ENCODE measurements at regions not wholly inside any gene's neighbourhood (a gene's known extent, or its start where the extent isn't known, plus 50 kb on each side); places are given as distances from the start of the nearest gene placed in this dataset.

GRCh38 chr16:64361753-64362152 lies 760.1 kb downstream of the CDH11 start:
- DNase-seq = no peak
- Histone ChIP-seq H3K4me3 (no peak overlapping the region), H3K36me3 (no peaks in the 10 kb centered on the region), H3K27ac (no peak overlapping the region), H3K27me3 (no peaks in the 10 kb centered on the region), H3K9me3 (no peaks in the 10 kb centered on the region), H3K4me1 (no peaks in the 10 kb centered on the region)
- TF ChIP-seq CTCF (IDR thresholded peaks at IDR 0.05) (no peak), POLR2A (IDR thresholded peaks at IDR 0.05) (no peak)
- intact Hi-C loops (cut with DNase I) = no loop called here
- WGBS, 4 donors = 52 to 64% (median 58%) methylated on average over 2 of the region's 2 CpGs
- ATAC-seq = no peak

GRCh38 chr16:64358291-64358690 lies 763.6 kb downstream of the CDH11 start:
- 87 to 93% (median 89%) methylated on average over 1 of the region's 1 CpG for WGBS, 4 donors
- intact Hi-C loops (cut with DNase I) = no loop called here

GRCh38 chr16:64356267-64356666 lies 765.6 kb downstream of the CDH11 start:
- DNase-seq (no peak), ATAC-seq (no peak)
- TF ChIP-seq CTCF (IDR thresholded peaks at IDR 0.05) (no peak), POLR2A (IDR thresholded peaks at IDR 0.05) (no peak)
- H3K4me3 ChIP-seq = no peak overlapping the region
- H3K4me1 ChIP-seq = no peaks in the 10 kb centered on the region
- no peaks in the 10 kb centered on the region for H3K27me3 ChIP-seq
- 80 to 93% (median 87%) methylated on average over 1 of the region's 1 CpG for WGBS, 4 donors
- intact Hi-C loops (cut with DNase I) = no loop called here
- H3K36me3 ChIP-seq = no peaks in the 10 kb centered on the region
- H3K27ac ChIP-seq = no peak overlapping the region
- peaks cover 0 to 7% (median 0%) of the 10 kb centered on the region in 12 donors for H3K9me3 ChIP-seq

More at GRCh38 chr16:64358291-64358690, 763.6 kb downstream of the CDH11 start:
- no peaks in the 10 kb centered on the region for H3K27me3 ChIP-seq
- no peaks in the 10 kb centered on the region for H3K36me3 ChIP-seq
- H3K4me1 ChIP-seq = no peaks in the 10 kb centered on the region
- DNase-seq (no peak), ATAC-seq (no peak)
- H3K27ac ChIP-seq = no peak overlapping the region
- TF ChIP-seq POLR2A (IDR thresholded peaks at IDR 0.05) (no peak), CTCF (IDR thresholded peaks at IDR 0.05) (no peak)
- H3K9me3 ChIP-seq = no peaks in the 10 kb centered on the region
- H3K4me3 ChIP-seq = no peak overlapping the region

GRCh38 chr16:64352246-64352645 lies 769.6 kb downstream of the CDH11 start:
- no peak overlapping the region for H3K27ac ChIP-seq
- TF ChIP-seq CTCF (IDR thresholded peaks at IDR 0.05) (no peak), POLR2A (IDR thresholded peaks at IDR 0.05) (no peak)
- no peak overlapping the region for H3K4me3 ChIP-seq
- H3K36me3 ChIP-seq = no peaks in the 10 kb centered on the region
- intact Hi-C loops (cut with DNase I) = no loop called here
- no peaks in the 10 kb centered on the region for H3K27me3 ChIP-seq
- peaks cover 0 to 7% (median 0%) of the 10 kb centered on the region in 12 donors for H3K9me3 ChIP-seq
- DNase-seq (no peak), ATAC-seq (no peak)
- H3K4me1 ChIP-seq = no peaks in the 10 kb centered on the region
- 94 to 100% (median 96%) methylated on average over 1 of the region's 1 CpG for WGBS, 4 donors
